Astrocyte (in vitro differentiated cells and primary cell): ENCODE measurements at regions not wholly inside any gene's neighbourhood (a gene's known extent, or its start where the extent isn't known, plus 50 kb on each side); places are given as distances from the start of the nearest gene placed in this dataset.

ENCODE experiments used
- DNase-seq: peaks from one replicate; pipeline ENCODE4 v3.0.0-alpha.2; 2010; ENCODE audit warnings: low read depth
- FAIRE-seq: peaks from 2 replicates; lab custom pipeline; 2011; peaks lifted over from hg19 to GRCh38; lab: Jason Lieb, UNC
- H2AFZ ChIP-seq: 2 replicates; pipeline ENCODE4 v1.6.0; 2012; ENCODE audit warnings: low read depth, low read length, inconsistent platforms
- H3K27ac ChIP-seq: 2 replicates; pipeline ENCODE4 v1.5.1; 2011; ENCODE audit warnings: low read depth, low read length, inconsistent platforms
- H3K27me3 ChIP-seq: 2 replicates; pipeline ENCODE4 v1.6.0; 2011; ENCODE audit warnings: low read length, inconsistent platforms; ENCODE audit not compliant: insufficient read depth
- H3K36me3 ChIP-seq: 2 replicates; pipeline ENCODE4 v1.5.1; 2011; ENCODE audit warnings: low read length, inconsistent platforms; ENCODE audit not compliant: insufficient read depth
- H3K4me1 ChIP-seq: 2 replicates; pipeline ENCODE4 v1.5.1; 2011; ENCODE audit warnings: low read length, inconsistent platforms; ENCODE audit not compliant: insufficient read depth
- H3K4me2 ChIP-seq: 2 replicates; pipeline ENCODE4 v1.6.0; 2012; ENCODE audit warnings: low read length, inconsistent platforms
- H3K4me3 ChIP-seq: 2 replicates; pipeline ENCODE4 v1.5.1; 2011; ENCODE audit warnings: low read depth, mild to moderate bottlenecking, low read length, inconsistent platforms; ENCODE audit not compliant: insufficient read depth
- H3K79me2 ChIP-seq: 2 replicates; pipeline ENCODE4 v1.6.0; 2012; ENCODE audit warnings: mild to moderate bottlenecking, low read length, inconsistent platforms; ENCODE audit not compliant: insufficient read depth
- H3K9ac ChIP-seq: 2 replicates; pipeline ENCODE4 v1.6.0; 2012; ENCODE audit warnings: mild to moderate bottlenecking, low read length, inconsistent platforms
- H3K9me3 ChIP-seq: 2 replicates; pipeline ENCODE4 v1.5.1; 2012; ENCODE audit warnings: low read depth, mild to moderate bottlenecking, low read length, inconsistent platforms; ENCODE audit not compliant: insufficient read depth
- H4K20me1 ChIP-seq: 2 replicates; pipeline ENCODE4 v1.6.0; 2012; ENCODE audit warnings: low read length, inconsistent platforms; ENCODE audit not compliant: insufficient read depth
- H3K27ac Mint-ChIP-seq: one replicate; pipeline ENCODE4 v1.8.0; 2021; ENCODE audit warnings: mild to moderate bottlenecking, mixed read lengths; ENCODE audit not compliant: unreplicated experiment
- H3K27me3 Mint-ChIP-seq: one replicate; pipeline ENCODE4 v1.8.0; 2021; ENCODE audit warnings: low read depth, mixed read lengths; ENCODE audit not compliant: unreplicated experiment
- H3K36me3 Mint-ChIP-seq: one replicate; pipeline ENCODE4 v1.8.0; 2021; ENCODE audit warnings: low read depth, mixed read lengths; ENCODE audit not compliant: unreplicated experiment
- H3K4me1 Mint-ChIP-seq: one replicate; pipeline ENCODE4 v1.8.0; 2021; ENCODE audit warnings: low read depth, mixed read lengths; ENCODE audit not compliant: unreplicated experiment
- H3K4me3 Mint-ChIP-seq: one replicate; pipeline ENCODE4 v1.8.0; 2021; ENCODE audit warnings: mild to moderate bottlenecking, moderate library complexity, mixed read lengths; ENCODE audit not compliant: unreplicated experiment
- H3K9me3 Mint-ChIP-seq: one replicate; pipeline ENCODE4 v1.8.0; 2021; ENCODE audit warnings: mild to moderate bottlenecking, mixed read lengths; ENCODE audit not compliant: unreplicated experiment
- CTCF ChIP-seq: IDR thresholded peaks from 2 replicates; pipeline ENCODE4 v1.5.1; 2011; ENCODE audit warnings: low read depth, mild to moderate bottlenecking, inconsistent platforms, low read length, moderate library complexity; ENCODE audit not compliant: insufficient read depth
- EZH2 ChIP-seq: IDR thresholded peaks from 2 replicates; pipeline ENCODE4 v1.6.1; 2012; ENCODE audit warnings: mild to moderate bottlenecking, low read length, inconsistent platforms; ENCODE audit not compliant: insufficient read depth

GRCh38 chr15:97892167-97892938, 68.2 kb upstream of the ARRDC4 start:
- Mint-ChIP-seq H3K27ac (no peak overlapping the region), H3K4me3 (no peak overlapping the region), H3K9me3 (no peaks in the 10 kb centered on the region), H3K27me3 (peaks cover 6% of the 10 kb centered on the region), H3K4me1 (no peaks in the 10 kb centered on the region), H3K36me3 (no peaks in the 10 kb centered on the region)
- no peak for TF ChIP-seq EZH2
- TF ChIP-seq CTCF: no peak
- H3K4me3 ChIP-seq: no peak overlapping the region
- H3K27me3 ChIP-seq: no peaks in the 10 kb centered on the region
- no peak overlapping the region for H2AFZ ChIP-seq
- DNase-seq (no peak), FAIRE-seq (no peak)
- no peak overlapping the region for H3K4me2 ChIP-seq
- no peaks in the 10 kb centered on the region for H4K20me1 ChIP-seq
- no peaks in the 10 kb centered on the region for H3K79me2 ChIP-seq
- H3K9ac ChIP-seq: no peak overlapping the region
- H3K27ac ChIP-seq: no peak overlapping the region
- no peaks in the 10 kb centered on the region for H3K9me3 ChIP-seq
- H3K36me3 ChIP-seq: no peaks in the 10 kb centered on the region
- H3K4me1 ChIP-seq: no peaks in the 10 kb centered on the region

DNA sequence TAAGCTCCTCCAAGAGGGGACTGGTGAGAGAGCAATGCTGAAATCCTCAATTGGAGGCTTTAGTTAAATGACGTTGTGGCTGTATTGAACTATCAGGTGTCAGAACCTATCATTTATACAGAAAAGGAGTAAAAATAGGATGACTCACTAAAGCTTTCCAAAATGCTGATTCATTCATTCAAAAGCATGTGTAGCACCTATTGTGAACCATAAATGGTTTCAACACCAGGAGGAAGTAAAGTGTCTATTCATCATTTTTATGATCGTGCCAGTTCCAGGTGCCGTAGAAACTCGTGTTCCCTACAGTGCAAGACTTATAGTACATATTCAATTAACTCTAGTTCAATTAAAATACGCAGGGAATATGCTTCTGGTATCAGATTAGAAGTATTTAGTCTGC, 66.5 kb upstream of the ARRDC4 start:
- no peak for FAIRE-seq
- H3K9me3 ChIP-seq: no peaks in the 10 kb centered on the region
- no peaks in the 10 kb centered on the region for H3K36me3 Mint-ChIP-seq

More for the DNA sequence above, 66.5 kb upstream of the ARRDC4 start:
- Histone ChIP-seq H3K4me3 (no peak overlapping the region), H2AFZ (no peak overlapping the region), H3K27me3 (no peaks in the 10 kb centered on the region), H3K79me2 (no peaks in the 10 kb centered on the region), H3K27ac (no peak overlapping the region), H3K4me1 (no peaks in the 10 kb centered on the region), H4K20me1 (no peaks in the 10 kb centered on the region), H3K4me2 (no peak overlapping the region), H3K9ac (no peak overlapping the region), H3K36me3 (no peaks in the 10 kb centered on the region)
- DNase-seq: no peak
- TF ChIP-seq EZH2 (no peak), CTCF (no peak)
- no peaks in the 10 kb centered on the region for H3K9me3 Mint-ChIP-seq
- H3K4me1 Mint-ChIP-seq: no peaks in the 10 kb centered on the region
- no peak overlapping the region for H3K27ac Mint-ChIP-seq
- H3K27me3 Mint-ChIP-seq: peaks cover 2% of the 10 kb centered on the region
- no peak overlapping the region for H3K4me3 Mint-ChIP-seq
